ENCODE measurements at regions not wholly inside any gene's neighbourhood (a gene's known extent, or its start where the extent isn't known, plus 50 kb on each side); places are given as distances from the start of the nearest gene placed in this dataset.

- no peaks in the 10 kb centered on the region for H3K36me3 Mint-ChIP-seq
- TF ChIP-seq EZH2phosphoT487 (IDR thresholded peaks at IDR 0.05) (no peak), CTCF (IDR thresholded peaks at IDR 0.05) (no peak), EZH2 (IDR thresholded peaks at IDR 0.05) (no peak)
- peaks cover 18% of the 10 kb centered on the region for H3K4me1 ChIP-seq
- H3K36me3 ChIP-seq: no peaks in the 10 kb centered on the region
- H3K27ac ChIP-seq: no peak overlapping the region
- no peaks in the 10 kb centered on the region for H3K9me3 ChIP-seq (ENCODE audit: low read depth)
- H3K4me2 ChIP-seq: no peak overlapping the region
- no peak overlapping the region for H3K4me3 Mint-ChIP-seq
- peaks cover 19% of the 10 kb centered on the region for H3K27me3 Mint-ChIP-seq (ENCODE audit: insufficient read depth, low read depth)
- H3K27me3 ChIP-seq: no peaks in the 10 kb centered on the region
- H3K9me3 Mint-ChIP-seq: no peaks in the 10 kb centered on the region
- H3K4me3 ChIP-seq: no peak overlapping the region
- no peak for DNase-seq (ENCODE audit: low spot score)
- no peak overlapping the region for H3K27ac Mint-ChIP-seq
- no peak overlapping the region for H3K9ac ChIP-seq
- no peak overlapping the region for H2AFZ ChIP-seq (replicated peaks)
- H4K20me1 ChIP-seq (ENCODE audit: low read depth): no peaks in the 10 kb centered on the region
- H3F3A ChIP-seq (ENCODE audit: low read depth): peaks cover 6% of the 10 kb centered on the region
- H3K4me1 Mint-ChIP-seq: peaks cover 10% of the 10 kb centered on the region
- H3K79me2 ChIP-seq (ENCODE audit: low read depth): no peaks in the 10 kb centered on the region
Observed at GRCh38 chr22:34966980-34967565, 98.9 kb upstream of the ISX start.

GRCh38 chr22:34969001-34969790, 96.8 kb upstream of the ISX start:
- no peak overlapping the region for H2AFZ ChIP-seq (replicated peaks)
- DNase-seq (ENCODE audit: low spot score): no peak
- no peak for TF ChIP-seq CTCF (IDR thresholded peaks at IDR 0.05)
- TF ChIP-seq EZH2 (IDR thresholded peaks at IDR 0.05): no peak
- TF ChIP-seq EZH2phosphoT487 (IDR thresholded peaks at IDR 0.05): no peak

GRCh38 chr22:34971456-34971855, 94.5 kb upstream of the ISX start:
- no peaks in the 10 kb centered on the region for H3K36me3 ChIP-seq
- H3F3A ChIP-seq (ENCODE audit: low read depth): peaks cover 26% of the 10 kb centered on the region
- H3K27ac ChIP-seq: no peak overlapping the region
- no peaks in the 10 kb centered on the region for H3K27me3 ChIP-seq
- no peak overlapping the region for H3K9ac ChIP-seq
- Mint-ChIP-seq H3K36me3 (no peaks in the 10 kb centered on the region), H3K4me1 (peaks cover 33% of the 10 kb centered on the region), H3K9me3 (peaks cover 2% of the 10 kb centered on the region), H3K27ac (no peak overlapping the region), H3K4me3 (no peak overlapping the region), H3K27me3 (ENCODE audit: insufficient read depth, low read depth) (peaks cover 29% of the 10 kb centered on the region)
- no peaks in the 10 kb centered on the region for H3K9me3 ChIP-seq (ENCODE audit: low read depth)
- TF ChIP-seq EZH2phosphoT487 (IDR thresholded peaks at IDR 0.05): no peak
- no peak for TF ChIP-seq EZH2 (IDR thresholded peaks at IDR 0.05)
- TF ChIP-seq CTCF (IDR thresholded peaks at IDR 0.05): no peak
- H3K79me2 ChIP-seq (ENCODE audit: low read depth): no peaks in the 10 kb centered on the region
- H3K4me3 ChIP-seq: no peak overlapping the region
- H3K4me1 ChIP-seq: peaks cover 37% of the 10 kb centered on the region
- no peak for DNase-seq (ENCODE audit: low spot score)
- no peak overlapping the region for H3K4me2 ChIP-seq
- H2AFZ ChIP-seq (replicated peaks): no peak overlapping the region
- H4K20me1 ChIP-seq (ENCODE audit: low read depth): no peaks in the 10 kb centered on the region

More at GRCh38 chr22:34969001-34969790, 96.8 kb upstream of the ISX start:
- Histone ChIP-seq H3K79me2 (ENCODE audit: low read depth) (no peaks in the 10 kb centered on the region), H3K27me3 (no peaks in the 10 kb centered on the region), H3K4me3 (no peak overlapping the region), H3K4me1 (peaks cover 37% of the 10 kb centered on the region), H3K36me3 (no peaks in the 10 kb centered on the region), H3K9me3 (ENCODE audit: low read depth) (no peaks in the 10 kb centered on the region), H3K9ac (no peak overlapping the region), H3F3A (ENCODE audit: low read depth) (peaks cover 26% of the 10 kb centered on the region), H3K4me2 (no peak overlapping the region), H3K27ac (no peak overlapping the region), H4K20me1 (ENCODE audit: low read depth) (no peaks in the 10 kb centered on the region)
- Mint-ChIP-seq H3K27ac (no peak overlapping the region), H3K4me1 (peaks cover 27% of the 10 kb centered on the region), H3K9me3 (no peaks in the 10 kb centered on the region), H3K27me3 (ENCODE audit: insufficient read depth, low read depth) (peaks cover 25% of the 10 kb centered on the region), H3K4me3 (no peak overlapping the region), H3K36me3 (no peaks in the 10 kb centered on the region)
